GM19240 (cell line): ENCODE measurements at regions not wholly inside any gene's neighbourhood (a gene's known extent, or its start where the extent isn't known, plus 50 kb on each side); places are given as distances from the start of the nearest gene placed in this dataset.
"Not testable (repeated sequence)": the region's sequence is repeated elsewhere in the genome, so short reads cannot be mapped to it uniquely, and the experiment has no call there.

Experiments used
- DNase-seq: peaks from one replicate; pipeline ENCODE4 v3.0.0; 2011; ENCODE audit warnings: low spot score; ENCODE audit not compliant: insufficient read length

DNA sequence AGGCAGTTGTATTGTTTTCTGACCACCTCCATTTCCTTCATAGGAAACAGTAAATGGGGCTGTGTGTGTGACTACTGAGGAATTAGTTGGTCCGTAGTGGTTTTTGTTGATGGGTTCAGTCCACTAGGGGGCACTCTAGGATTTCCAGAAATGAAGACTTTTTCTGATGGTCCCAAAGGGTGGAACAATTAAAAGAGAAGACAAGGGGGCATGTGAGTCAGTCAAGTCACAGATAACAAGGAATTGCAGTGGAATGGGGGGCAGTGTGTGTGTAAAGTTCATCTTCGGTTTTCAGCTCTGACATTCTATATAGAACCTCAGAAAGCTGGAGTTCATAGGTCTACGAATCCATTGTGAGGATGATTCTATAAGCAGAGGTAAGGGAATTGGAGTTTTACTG is 186.6 kb upstream of the OR4E1 start:
- DNase-seq, result no peak

DNA sequence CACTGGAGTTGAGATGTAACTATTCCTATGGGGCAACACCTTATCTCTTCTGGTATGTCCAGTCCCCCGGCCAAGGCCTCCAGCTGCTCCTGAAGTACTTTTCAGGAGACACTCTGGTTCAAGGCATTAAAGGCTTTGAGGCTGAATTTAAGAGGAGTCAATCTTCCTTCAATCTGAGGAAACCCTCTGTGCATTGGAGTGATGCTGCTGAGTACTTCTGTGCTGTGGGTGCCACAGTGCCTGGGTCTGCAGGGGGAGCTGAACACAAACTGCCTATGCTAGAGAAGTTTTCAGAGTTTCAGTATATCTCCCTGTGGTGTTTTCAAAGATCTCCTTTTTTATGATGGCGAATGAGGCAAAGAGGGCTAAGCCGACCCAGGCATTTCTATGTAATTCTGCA is 179.2 kb upstream of the OR4E1 start:
- DNase-seq, result no peak

DNA sequence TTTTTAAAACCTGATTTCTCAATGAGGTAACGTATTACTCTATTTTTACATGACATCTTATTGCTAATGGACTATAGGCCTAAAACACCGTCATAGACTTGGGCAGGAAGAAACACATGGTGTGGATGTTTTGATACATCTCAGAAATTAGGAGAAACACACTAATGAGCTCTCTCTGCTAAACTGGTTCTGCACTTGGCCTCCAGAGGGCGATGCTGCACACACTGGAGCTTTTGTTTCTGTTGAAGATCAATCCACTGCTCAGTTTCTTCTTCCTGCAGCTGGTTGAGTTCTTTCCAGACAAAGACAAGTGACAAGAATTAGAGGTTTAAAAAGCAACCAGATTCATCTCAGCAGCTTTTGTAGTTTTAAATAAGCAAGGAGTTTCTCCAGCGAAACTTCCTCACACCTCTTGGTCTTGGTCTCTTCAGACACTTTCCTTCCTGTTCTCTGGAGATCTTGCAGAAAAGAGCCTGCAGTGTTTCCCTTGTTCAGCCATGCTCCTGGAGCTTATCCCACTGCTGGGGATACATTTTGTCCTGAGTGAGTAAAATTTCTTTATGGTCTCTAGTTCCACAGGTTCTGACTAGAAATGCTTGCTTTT is 178.5 kb upstream of the OR4E1 start:
- no peak for DNase-seq

DNA sequence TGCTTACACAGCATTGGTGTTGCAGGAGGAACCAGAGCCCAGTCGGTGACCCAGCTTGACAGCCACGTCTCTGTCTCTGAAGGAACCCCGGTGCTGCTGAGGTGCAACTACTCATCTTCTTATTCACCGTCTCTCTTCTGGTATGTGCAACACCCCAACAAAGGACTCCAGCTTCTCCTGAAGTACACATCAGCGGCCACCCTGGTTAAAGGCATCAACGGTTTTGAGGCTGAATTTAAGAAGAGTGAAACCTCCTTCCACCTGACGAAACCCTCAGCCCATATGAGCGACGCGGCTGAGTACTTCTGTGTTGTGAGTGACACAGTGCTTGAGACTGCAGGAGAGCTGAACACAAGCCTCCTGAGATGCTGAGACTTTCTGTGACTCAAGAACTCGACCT is 173.3 kb upstream of the OR4E1 start:
- not testable (repeated sequence) for DNase-seq

DNA sequence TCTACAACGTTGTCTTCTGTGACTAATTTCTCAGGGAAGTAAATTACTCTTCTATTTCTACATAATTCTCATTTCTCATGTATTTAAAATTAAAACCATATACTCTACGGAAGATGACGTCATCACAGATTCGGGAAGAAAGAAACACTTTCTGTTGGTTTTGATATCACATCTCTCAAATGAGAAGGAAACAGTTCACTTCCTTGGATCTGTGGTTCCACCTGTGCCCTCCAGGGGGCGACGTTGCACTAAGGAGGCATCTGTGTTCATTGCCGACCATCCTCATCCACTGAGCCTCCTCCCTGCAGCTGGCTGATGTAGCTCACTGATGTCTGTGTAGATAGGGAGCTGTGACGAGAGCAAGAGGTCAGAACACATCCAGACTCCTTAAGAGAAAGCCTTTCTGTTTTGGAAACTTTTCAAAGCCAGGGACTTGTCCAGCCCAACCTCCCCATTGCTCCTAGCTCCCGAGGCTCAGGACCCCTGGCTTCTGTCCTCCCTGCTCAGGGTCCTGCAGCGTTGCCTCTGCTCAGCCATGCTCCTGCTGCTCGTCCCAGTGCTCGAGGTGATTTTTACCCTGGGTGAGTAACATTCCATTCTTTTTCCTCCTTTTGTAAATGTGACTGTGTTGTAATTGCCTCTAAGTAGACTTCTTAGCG is 172.7 kb upstream of the OR4E1 start:
- no peak for DNase-seq

DNA sequence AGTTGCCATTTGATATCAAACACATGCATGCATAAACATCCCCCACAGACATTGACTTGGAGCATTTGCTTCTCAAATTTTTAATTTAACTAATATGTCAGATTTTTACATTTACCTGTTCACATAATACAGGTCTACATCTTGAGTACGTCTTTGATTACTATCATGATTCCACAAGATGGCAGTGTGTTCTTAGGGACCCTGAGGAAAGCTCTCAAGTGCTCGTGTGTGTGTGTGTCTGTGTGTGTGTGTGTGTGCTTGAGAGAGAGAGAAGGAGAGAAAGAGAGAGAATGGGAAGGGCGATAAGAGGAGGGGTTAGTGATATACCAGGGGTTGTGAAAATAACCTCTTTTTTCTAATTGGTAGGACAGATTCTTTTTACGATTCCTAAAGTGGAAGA is 167.1 kb upstream of the OR4E1 start:
- DNase-seq, result no peak

DNA sequence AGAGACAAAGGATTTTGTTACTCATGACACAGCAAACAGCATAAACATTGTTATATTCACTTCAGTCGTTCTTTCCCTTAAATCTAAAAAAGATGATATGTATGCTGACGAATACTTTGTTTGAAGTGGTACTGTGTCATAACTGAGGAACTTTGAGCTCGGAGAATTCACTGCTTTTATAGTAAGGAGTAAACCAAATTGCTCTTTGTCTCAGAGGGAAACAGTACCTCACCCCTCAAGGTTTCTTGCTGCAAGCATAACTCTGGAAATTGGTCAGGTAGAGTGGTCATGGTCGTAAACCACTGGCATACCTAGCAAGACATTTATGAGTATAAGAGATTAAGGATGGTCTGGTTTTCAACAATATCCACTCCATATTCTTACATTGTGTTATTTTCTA is 160.2 kb upstream of the OR4E1 start:
- no peak for DNase-seq

DNA sequence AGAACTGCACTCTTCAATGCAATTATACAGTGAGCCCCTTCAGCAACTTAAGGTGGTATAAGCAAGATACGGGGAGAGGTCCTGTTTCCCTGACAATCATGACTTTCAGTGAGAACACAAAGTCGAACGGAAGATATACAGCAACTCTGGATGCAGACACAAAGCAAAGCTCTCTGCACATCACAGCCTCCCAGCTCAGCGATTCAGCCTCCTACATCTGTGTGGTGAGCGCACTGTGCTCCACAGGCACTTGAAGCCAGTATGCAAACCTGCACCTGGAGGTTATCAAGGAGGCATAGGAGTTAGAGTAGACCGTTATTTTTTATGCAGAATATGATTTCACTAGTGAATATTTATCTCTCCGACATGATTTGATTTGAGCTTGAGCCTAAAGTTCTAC is 152.2 kb upstream of the OR4E1 start:
- no peak for DNase-seq

DNA sequence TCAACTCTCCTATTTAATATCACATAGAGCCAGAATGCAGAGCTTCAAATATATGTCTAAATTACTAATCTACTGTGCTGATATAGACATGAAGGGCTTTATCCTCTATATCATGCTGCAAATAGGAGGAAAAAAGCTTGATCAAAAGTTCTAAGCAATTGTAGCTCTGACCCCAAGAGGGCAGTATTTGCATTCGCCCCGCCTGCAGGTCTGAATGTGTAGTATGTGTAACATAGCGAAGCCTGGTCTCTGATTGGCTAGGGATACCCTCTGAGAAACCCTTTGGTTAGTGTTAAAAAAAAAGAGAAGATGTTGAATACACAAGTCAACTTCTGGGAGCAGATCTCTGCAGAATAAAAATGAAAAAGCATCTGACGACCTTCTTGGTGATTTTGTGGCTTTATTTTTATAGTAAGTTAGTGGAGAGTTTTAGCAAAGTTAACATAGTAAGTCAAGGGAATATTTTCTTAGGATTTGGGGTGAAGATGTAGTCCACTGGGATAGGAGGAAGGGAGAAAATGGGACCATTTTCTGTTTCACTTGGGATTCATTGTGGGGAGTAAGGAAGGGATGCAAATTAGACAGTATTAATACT is 151.6 kb upstream of the OR4E1 start:
- DNase-seq, result no peak

DNA sequence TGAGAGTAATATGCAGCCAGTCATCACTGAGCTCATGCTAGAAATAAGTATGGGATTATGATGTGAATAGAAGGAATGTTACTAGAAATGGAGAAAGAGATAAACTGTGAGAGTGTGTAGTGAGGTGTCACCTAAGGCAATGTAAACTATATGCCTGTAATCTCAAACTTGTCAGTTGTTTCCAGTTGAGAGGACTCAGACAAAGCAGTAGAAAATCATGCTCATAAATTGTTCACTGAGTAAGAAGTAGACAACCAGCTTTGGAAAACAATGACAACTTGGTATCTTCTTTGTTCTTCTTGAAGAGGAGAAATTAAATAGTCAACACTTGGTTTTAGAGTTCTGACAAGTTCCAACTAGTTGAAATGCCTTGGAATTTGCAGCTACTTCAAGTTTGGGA is 148.5 kb upstream of the OR4E1 start:
- DNase-seq, result no peak

DNA sequence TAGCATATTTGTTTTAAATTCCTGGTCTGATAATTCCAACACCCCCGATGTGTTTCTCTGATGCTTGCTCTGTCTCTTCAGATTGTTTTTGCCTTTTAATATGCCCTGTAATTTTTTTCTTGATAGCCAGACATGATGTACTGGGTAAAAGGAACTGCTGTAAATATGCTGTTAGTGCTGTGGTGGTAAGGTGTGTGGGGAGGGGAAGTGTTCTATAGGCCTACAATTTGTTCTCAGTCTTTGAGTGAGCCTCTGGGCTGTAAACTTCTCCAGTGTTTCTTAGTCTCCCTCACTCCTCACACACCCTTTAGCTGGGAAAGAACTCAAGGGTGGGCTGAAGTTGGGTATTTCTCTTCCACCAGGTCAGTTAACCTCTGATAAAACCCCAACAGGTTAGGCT is 147.0 kb upstream of the OR4E1 start:
- no peak for DNase-seq

DNA sequence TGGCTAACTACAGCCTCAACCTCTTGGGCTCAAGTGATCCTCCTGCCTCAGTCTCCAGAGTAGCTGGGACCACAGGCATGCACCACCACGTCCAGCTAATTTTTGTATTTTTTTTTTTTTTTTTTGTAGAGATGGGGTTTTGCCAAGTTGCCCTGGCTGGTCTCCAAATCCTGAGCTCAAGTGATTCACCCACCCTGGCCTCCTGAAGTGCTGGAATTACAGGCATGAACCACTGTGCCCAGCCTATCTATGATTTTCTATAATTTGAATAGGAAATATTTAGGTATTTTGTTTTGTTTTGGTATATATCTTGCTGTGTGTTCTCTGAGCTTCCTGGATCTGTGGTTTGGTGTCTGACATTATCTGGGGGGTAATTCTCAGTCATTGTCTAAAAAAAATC is 146.3 kb upstream of the OR4E1 start:
- DNase-seq, result not testable (repeated sequence)

DNA sequence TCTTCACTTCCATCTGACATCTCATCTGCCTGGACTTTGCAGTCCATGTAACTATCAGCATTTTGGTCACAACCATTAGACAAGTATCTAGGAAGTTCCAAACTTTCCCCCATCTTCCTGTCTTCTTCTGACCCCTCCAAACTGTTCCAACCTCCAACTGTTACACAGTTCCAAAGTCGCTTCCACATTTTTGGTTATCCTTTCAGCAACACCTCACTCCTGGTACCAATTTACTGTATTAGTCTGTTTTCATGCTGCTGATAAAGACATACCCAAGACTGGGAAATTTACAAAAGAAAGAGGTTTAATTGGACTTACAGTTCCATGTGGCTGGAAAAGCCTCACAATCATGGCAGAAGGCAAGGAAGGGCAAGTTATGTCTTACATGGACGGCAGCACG is 143.4 kb upstream of the OR4E1 start:
- not testable (repeated sequence) for DNase-seq

DNA sequence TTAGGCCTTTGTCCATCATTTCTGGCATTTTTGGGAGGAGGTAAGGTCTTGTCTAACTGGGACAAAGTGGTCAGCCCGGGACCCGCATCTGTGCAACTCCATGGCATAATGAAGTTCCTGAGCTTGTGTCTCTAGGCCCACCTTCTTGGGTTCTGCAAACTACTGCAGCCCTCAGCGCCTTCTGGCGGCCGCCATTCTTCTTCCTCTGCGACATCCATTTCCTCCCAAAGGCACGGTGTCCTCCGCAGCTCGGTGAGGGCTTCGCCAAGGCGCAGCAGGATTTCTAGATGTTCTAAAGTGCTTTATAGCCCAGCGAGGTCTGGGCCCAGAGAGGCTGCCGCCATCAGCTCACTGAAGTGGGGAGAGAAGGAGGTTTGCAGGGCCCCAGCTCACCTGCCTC is 134.4 kb upstream of the OR4E1 start:
- no peak for DNase-seq

DNA sequence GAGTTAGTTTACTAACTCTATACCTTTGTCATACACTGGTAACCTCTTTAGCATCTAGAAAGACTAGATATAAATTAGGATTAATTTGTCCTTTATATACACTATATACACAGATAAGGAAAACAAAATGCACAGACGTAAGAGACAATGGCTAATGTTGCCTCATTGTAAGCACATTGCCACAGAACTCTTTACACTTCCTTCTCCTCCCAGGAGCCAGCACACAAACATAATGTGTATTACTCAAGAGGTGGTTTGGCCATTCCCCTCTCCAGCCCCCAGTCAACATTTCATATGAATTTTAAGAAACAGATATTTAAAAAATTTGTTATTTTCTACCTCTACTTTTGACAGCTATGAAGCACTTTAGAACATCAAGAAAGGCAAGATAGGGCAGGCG is 131.4 kb upstream of the OR4E1 start:
- no peak for DNase-seq

DNA sequence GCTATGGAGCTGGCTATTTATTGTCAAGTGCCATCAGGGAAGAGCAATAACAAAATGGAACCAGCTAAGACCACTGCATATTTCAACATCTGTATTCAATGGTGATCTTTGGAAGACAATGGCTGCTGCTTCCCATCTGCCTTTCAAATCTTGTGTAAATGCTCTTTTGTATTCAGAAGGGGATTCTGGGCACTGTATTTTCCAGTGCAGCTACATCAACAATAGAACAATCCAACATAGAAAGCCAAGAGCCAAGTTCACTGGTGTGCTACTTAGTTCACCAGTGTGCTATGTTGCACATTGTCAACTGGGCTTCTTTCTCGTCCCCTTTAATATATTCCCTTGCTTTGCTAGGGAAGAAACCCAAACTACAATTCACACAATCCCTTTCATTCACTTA is 128.8 kb upstream of the OR4E1 start:
- no peak for DNase-seq

DNA sequence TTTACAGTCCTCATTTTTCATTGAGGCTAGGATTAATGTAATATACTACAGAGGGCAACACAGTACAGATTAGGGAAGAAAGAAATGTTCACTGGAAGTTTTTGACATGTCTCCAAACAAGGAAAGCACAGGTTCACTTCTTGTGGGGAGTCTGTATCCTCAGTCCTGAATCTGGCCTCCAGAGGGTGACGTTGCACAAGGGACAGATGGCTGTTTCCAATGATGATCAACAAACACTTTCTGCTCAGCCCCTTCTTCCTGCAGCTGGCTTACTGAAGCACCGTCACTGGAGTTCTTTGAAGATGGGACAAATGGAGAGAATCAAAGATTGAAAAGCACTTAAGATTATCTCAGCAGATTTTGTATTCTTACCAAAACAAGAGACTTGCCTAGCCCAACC is 123.3 kb upstream of the OR4E1 start:
- no peak for DNase-seq

DNA sequence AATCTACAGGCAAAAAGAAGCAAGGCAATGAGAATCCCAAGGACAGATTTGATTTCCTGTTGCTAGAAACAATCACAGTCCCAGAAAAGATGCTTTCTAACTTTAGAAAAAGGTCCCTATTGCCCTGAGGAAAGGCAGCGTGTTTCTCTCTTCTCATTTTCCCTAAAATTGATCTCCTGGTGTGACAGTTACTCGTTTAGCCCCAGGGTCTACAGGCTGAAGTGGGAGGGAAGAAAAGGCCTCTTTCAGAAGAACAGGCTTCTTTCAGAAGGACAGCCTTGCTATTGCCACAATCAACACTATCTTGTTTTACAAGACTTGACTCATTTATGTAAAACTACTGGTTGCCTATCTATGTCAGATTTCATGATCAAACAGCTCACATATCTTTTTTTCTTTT is 121.8 kb upstream of the OR4E1 start:
- no peak for DNase-seq

DNA sequence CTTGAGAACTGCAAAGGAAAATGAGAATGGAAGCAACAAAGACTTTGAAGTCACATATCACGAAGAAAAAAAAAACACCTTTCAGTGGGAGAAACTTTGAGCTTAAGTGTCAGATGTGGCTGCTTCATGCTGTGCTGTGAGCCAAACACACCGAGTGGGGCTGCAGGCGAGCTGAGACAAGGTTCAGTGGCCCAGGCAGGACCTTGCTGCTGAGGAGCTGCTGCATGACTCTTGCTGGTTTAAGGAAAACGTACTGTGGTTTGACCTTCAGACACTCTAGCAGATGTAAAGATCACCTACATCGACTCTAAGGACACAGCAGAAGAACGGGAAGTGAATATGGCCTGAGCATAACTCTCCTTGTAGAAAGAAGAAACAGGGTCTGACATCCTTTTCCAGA is 118.1 kb upstream of the OR4E1 start:
- DNase-seq, result no peak

DNA sequence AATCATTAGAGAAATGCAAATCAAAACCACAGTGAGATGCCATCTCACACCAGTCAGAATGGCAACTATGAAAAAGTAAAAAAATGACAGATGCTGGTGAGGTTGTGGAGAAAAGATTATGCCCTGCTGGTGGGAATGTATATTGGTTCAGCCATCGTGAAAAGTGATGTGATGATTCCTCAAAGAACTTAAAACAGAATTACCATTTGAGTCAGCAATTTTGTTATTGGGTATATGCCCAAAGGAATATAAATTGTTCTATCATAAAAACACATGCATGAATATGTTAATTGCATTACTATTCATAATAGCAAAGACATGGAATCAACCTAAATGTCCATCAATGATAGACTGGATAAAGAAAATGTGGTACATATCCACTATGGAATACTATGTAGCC is 115.1 kb upstream of the OR4E1 start:
- DNase-seq, result not testable (repeated sequence)

DNA sequence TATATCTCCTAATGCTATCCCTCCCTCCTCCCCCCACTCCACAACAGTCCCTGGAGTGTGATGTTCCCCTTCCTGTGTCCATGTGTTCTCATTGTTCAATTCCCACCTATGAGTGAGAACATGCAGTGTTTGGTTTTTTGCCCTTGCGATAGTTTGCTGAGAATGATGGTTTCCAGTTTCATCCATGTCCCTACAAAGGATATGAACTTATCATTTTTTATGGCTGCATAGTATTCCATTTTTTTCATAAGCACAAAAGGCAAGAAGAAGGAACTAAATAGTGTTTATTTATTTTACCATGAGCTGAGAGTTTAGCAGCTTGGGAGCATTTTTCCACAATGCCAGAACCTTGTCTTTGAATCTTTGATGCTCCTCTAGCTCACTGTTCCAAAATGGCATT is 113.6 kb upstream of the OR4E1 start:
- DNase-seq, result not testable (repeated sequence)

DNA sequence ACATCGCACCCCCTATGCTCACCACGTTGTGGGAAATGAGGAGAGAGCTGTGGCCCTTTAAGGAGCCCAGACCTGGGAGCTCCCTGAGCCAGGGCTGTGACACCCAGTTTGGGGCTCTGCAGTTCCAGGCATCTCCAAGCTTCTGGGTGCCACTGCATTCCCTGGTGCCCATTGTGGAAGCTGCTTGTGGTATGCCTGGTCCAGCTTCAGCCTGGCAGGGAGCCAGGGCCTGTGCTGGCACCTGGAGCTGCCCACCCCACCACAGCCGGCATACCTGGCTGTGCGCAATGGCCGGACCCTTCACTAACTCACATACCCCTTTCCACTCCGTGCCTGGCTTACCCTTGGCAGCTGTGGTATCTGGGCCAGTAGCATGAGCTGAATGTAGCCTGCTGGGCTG is 107.9 kb upstream of the OR4E1 start:
- DNase-seq, result no peak

DNA sequence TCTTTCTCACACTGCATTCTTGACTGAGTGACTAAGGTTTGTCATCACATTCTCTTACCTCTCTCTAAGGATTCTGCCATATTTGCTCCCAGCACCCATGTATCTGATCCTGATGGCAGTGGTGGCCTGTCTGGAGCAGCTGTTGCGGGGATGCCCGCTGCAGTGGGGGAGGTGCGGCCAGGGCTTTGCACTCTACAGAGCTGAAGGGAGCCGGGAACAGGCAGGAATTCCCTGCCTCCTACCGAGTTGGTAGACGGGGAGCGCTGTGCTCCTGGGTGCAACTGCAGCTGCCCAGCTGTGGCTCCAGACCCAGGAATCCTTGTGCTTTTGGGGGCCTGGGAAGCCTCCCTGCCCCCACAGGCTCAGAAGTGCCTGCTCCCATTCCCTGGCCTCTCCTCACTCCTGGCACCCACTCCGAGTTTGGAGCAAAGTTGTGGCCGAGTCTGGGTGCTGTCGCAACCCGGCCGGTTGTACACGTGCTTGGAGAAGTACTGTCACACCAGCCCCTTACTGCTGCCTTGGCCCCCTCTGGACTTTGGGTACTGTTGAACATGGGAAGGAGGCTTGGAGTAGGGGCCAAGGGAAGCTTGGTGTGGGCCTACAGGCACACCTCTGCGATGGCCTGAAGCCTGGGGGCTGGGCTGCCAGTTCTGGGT is 106.9 kb upstream of the OR4E1 start:
- DNase-seq, result no peak
